GM06990 (cell line): ENCODE measurements at regions not wholly inside any gene's neighbourhood (a gene's known extent, or its start where the extent isn't known, plus 50 kb on each side); places are given as distances from the start of the nearest gene placed in this dataset.

Experiments used
- DNase-seq: peaks from one replicate; pipeline ENCODE4 v3.0.0-alpha.2; 2011; ENCODE audit not compliant: insufficient read length; ENCODE audit errors: extremely low read depth
- H3K27me3 ChIP-seq: replicated peaks from 2 replicates; pipeline ENCODE4 v1.6.0; 2011; ENCODE audit warnings: low read length; ENCODE audit not compliant: control insufficient read depth, insufficient read depth
- H3K36me3 ChIP-seq: 2 replicates; pipeline ENCODE4 v1.5.1; 2011; ENCODE audit warnings: low read length; ENCODE audit not compliant: control insufficient read depth, insufficient read depth
- H3K4me3 ChIP-seq: replicated peaks from 2 replicates; pipeline ENCODE4 v1.5.1; 2011; ENCODE audit warnings: low read depth, mild to moderate bottlenecking, control low read depth, low read length
- TF ChIP-seq, protein P1 (sequence below): IDR thresholded peaks from 2 replicates; pipeline ENCODE4 v1.5.1; 2011; ENCODE audit warnings: low read length, control low read depth, mild to moderate bottlenecking, inconsistent platforms; ENCODE audit not compliant: insufficient read depth, poor library complexity, severe bottlenecking

DNA sequence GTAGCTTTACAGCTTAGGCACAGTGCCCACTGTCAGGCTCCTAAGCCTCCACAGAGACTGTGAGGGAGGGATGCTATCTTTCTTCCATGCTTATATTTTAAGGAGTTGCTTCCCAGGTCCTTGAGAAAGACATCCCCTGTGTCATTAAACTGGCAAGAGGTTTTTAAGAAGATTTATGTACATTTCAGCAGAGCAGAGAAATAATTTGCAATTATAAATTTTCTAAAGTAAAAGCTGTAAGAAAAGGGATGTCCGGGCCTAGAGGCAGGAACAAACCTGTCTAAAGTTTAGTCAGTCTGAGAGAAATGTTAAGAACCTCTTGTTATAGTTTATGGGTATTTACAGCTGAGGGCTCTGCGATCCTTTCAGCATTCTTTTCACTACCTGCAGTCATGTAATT lies 716.1 kb downstream of the SLC16A7 start:
- DNase-seq = no peak
- Histone ChIP-seq H3K4me3 (no peak overlapping the region), H3K27me3 (no peaks in the 10 kb centered on the region), H3K36me3 (no peaks in the 10 kb centered on the region)
- TF ChIP-seq, protein P1, sequence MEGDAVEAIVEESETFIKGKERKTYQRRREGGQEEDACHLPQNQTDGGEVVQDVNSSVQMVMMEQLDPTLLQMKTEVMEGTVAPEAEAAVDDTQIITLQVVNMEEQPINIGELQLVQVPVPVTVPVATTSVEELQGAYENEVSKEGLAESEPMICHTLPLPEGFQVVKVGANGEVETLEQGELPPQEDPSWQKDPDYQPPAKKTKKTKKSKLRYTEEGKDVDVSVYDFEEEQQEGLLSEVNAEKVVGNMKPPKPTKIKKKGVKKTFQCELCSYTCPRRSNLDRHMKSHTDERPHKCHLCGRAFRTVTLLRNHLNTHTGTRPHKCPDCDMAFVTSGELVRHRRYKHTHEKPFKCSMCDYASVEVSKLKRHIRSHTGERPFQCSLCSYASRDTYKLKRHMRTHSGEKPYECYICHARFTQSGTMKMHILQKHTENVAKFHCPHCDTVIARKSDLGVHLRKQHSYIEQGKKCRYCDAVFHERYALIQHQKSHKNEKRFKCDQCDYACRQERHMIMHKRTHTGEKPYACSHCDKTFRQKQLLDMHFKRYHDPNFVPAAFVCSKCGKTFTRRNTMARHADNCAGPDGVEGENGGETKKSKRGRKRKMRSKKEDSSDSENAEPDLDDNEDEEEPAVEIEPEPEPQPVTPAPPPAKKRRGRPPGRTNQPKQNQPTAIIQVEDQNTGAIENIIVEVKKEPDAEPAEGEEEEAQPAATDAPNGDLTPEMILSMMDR = no peak

DNA sequence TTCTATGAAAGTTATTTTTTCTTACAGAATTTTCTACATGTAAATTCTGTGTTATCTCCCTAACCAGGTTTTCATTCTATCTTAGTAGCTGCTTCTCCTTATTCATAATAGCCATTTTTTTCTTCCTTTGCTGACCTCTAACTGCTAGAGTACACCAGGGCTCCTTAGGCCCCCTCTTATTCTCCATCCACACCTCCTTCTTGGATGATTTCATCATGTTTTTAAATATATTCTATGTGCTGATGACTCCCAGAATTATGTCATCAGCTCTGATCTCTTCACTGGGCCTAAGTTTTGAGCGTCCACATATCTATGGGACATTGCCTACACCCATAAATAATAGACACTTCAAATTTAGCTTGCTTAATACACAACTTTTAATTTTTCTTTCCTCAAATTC lies 721.5 kb downstream of the SLC16A7 start:
- Histone ChIP-seq H3K4me3 (no peak overlapping the region), H3K27me3 (no peaks in the 10 kb centered on the region), H3K36me3 (no peaks in the 10 kb centered on the region)
- TF ChIP-seq, protein P1 = no peak
- no peak for DNase-seq

GRCh38 chr12:60324746-60325145 lies 728.9 kb downstream of the SLC16A7 start:
- Histone ChIP-seq H3K36me3 (no peaks in the 10 kb centered on the region), H3K27me3 (no peaks in the 10 kb centered on the region), H3K4me3 (no peak overlapping the region)
- TF ChIP-seq, protein P1 = no peak
- DNase-seq = no peak

DNA sequence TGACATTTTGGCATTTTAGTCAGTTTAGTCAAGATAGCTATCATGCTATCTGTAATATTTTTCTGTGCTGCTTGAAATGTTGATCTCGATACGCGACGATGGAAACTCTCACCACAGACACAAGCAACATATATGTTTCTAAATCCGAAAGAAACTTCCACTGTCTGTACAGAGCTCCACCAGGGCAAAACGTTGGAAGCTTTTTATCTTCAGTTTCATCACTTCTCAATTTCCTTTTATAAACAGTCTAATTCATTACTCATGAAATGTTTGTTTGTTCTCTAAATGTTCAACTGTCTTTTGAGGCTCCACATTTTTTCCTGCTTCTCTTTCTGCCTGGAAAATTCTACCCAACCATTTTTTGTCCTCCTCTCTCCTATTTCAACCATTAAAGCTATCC lies 737.6 kb downstream of the SLC16A7 start:
- Histone ChIP-seq H3K36me3 (no peaks in the 10 kb centered on the region), H3K27me3 (no peaks in the 10 kb centered on the region), H3K4me3 (no peak overlapping the region)
- TF ChIP-seq, protein P1 = no peak
- DNase-seq = no peak

- Histone ChIP-seq H3K27me3 (no peaks in the 10 kb centered on the region), H3K36me3 (no peaks in the 10 kb centered on the region), H3K4me3 (no peak overlapping the region)
- TF ChIP-seq, protein P1 = no peak
- DNase-seq = no peak
Observed at GRCh38 chr12:60335745-60336144, 739.9 kb downstream of the SLC16A7 start.

- H3K4me3 ChIP-seq = no peak overlapping the region
- no peaks in the 10 kb centered on the region for H3K27me3 ChIP-seq
- no peaks in the 10 kb centered on the region for H3K36me3 ChIP-seq
- no peak for DNase-seq
- TF ChIP-seq, protein P1 = no peak
Observed at GRCh38 chr12:60337839-60338549, 742.2 kb downstream of the SLC16A7 start.
